GM23338 (cell line): ENCODE measurements at regions not wholly inside any gene's neighbourhood (a gene's known extent, or its start where the extent isn't known, plus 50 kb on each side); places are given as distances from the start of the nearest gene placed in this dataset.

Source experiments
- POLR2AphosphoS5 ChIP-seq: IDR thresholded peaks from 2 replicates; pipeline ENCODE4 v1.6.1; 2016; ENCODE audit warnings: antibody characterized with exemption, low read depth
- STAT1 ChIP-seq: IDR thresholded peaks from one replicate; pipeline ENCODE4 v1.6.1; 2016; ENCODE audit warnings: antibody characterized with exemption; ENCODE audit not compliant: unreplicated experiment
- TF ChIP-seq, protein P1 (sequence below), 2 experiments: fragments of 200-600 bp in 1 of 2; sonication (generic) in 1 of 2; conservative IDR thresholded peaks; 2 replicates each; pipeline versions ENCODE4 v1.5.1 to v1.6.1; 2016 to 2017; ENCODE audit warnings: antibody characterized with exemption in 2 of 2, low read depth in 2 of 2, mild to moderate bottlenecking in 2 of 2, moderate library complexity in 1 of 2
- TF ChIP-seq, protein P2 (sequence below): IDR thresholded peaks from one replicate; pipeline ENCODE4 v1.6.1; 2018; ENCODE audit warnings: antibody characterized with exemption; ENCODE audit not compliant: unreplicated experiment

DNA sequence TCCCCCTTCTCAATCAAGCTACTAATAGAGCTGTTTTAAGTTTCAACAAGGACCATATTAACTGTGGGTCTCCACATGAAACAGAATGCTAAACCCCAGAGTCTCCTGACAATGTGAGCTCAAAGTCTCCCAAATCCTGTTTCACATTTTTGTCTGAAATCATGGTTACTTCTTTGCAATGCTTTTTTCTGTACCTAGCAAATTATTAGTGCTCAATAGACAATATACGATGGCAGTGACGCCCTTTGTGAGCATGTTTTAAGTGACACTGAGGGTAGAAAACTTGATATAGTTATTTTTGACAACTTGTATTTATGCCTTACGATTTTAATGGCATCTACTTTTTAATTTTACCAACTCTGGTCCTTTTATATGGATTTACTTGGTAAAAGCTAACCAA, 85.4 kb upstream of the SOX5 start:
- TF ChIP-seq, protein P1, sequence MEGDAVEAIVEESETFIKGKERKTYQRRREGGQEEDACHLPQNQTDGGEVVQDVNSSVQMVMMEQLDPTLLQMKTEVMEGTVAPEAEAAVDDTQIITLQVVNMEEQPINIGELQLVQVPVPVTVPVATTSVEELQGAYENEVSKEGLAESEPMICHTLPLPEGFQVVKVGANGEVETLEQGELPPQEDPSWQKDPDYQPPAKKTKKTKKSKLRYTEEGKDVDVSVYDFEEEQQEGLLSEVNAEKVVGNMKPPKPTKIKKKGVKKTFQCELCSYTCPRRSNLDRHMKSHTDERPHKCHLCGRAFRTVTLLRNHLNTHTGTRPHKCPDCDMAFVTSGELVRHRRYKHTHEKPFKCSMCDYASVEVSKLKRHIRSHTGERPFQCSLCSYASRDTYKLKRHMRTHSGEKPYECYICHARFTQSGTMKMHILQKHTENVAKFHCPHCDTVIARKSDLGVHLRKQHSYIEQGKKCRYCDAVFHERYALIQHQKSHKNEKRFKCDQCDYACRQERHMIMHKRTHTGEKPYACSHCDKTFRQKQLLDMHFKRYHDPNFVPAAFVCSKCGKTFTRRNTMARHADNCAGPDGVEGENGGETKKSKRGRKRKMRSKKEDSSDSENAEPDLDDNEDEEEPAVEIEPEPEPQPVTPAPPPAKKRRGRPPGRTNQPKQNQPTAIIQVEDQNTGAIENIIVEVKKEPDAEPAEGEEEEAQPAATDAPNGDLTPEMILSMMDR (conservative IDR thresholded peaks at IDR 0.05; ENCODE audit: low read depth in 2 of 2), result no peak
- TF ChIP-seq STAT1 (no peak), POLR2AphosphoS5 (no peak)
- TF ChIP-seq, protein P2, sequence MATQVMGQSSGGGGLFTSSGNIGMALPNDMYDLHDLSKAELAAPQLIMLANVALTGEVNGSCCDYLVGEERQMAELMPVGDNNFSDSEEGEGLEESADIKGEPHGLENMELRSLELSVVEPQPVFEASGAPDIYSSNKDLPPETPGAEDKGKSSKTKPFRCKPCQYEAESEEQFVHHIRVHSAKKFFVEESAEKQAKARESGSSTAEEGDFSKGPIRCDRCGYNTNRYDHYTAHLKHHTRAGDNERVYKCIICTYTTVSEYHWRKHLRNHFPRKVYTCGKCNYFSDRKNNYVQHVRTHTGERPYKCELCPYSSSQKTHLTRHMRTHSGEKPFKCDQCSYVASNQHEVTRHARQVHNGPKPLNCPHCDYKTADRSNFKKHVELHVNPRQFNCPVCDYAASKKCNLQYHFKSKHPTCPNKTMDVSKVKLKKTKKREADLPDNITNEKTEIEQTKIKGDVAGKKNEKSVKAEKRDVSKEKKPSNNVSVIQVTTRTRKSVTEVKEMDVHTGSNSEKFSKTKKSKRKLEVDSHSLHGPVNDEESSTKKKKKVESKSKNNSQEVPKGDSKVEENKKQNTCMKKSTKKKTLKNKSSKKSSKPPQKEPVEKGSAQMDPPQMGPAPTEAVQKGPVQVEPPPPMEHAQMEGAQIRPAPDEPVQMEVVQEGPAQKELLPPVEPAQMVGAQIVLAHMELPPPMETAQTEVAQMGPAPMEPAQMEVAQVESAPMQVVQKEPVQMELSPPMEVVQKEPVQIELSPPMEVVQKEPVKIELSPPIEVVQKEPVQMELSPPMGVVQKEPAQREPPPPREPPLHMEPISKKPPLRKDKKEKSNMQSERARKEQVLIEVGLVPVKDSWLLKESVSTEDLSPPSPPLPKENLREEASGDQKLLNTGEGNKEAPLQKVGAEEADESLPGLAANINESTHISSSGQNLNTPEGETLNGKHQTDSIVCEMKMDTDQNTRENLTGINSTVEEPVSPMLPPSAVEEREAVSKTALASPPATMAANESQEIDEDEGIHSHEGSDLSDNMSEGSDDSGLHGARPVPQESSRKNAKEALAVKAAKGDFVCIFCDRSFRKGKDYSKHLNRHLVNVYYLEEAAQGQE, result no peak
